ENCODE measurements at regions not wholly inside any gene's neighbourhood (a gene's known extent, or its start where the extent isn't known, plus 50 kb on each side); places are given as distances from the start of the nearest gene placed in this dataset.

- TF ChIP-seq, protein P1, sequence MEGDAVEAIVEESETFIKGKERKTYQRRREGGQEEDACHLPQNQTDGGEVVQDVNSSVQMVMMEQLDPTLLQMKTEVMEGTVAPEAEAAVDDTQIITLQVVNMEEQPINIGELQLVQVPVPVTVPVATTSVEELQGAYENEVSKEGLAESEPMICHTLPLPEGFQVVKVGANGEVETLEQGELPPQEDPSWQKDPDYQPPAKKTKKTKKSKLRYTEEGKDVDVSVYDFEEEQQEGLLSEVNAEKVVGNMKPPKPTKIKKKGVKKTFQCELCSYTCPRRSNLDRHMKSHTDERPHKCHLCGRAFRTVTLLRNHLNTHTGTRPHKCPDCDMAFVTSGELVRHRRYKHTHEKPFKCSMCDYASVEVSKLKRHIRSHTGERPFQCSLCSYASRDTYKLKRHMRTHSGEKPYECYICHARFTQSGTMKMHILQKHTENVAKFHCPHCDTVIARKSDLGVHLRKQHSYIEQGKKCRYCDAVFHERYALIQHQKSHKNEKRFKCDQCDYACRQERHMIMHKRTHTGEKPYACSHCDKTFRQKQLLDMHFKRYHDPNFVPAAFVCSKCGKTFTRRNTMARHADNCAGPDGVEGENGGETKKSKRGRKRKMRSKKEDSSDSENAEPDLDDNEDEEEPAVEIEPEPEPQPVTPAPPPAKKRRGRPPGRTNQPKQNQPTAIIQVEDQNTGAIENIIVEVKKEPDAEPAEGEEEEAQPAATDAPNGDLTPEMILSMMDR (IDR thresholded peaks at IDR 0.05; ENCODE audit: low read depth, low read length, missing control alignments), result no peak
- DNase-seq (ENCODE audit: extremely low read depth, low read depth), result no peak
- no peak overlapping the region for H3K4me3 ChIP-seq (replicated peaks; ENCODE audit: low read depth, low read length)
Measured at GRCh38 chr12:61525331-61525730, 734.9 kb upstream of the USP15 start.

GRCh38 chr12:61530456-61530855, 729.7 kb upstream of the USP15 start:
- no peak for DNase-seq (ENCODE audit: extremely low read depth, low read depth)
- TF ChIP-seq, protein P1 (IDR thresholded peaks at IDR 0.05; ENCODE audit: low read depth, low read length, missing control alignments), result no peak
- H3K4me3 ChIP-seq (replicated peaks; ENCODE audit: low read depth, low read length), result no peak overlapping the region

DNA sequence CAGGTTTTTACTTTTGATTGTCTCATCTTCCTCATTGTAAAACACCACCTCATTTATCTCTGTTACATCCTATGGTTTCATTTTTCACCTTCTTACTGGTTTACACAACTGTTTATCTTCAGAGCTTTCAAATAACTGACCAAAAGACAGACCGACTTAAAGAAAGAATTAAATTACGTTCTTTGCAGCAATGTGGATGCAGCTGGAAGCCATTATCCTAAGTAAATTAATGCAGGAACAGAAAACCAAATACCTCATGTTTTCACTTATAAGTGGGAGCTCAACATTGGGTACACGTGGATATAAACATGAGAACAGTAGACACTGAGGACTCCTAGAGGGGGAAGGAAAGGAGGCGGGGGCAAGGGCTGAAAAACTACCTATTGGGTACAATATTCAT, 729.0 kb upstream of the USP15 start:
- TF ChIP-seq, protein P1 (IDR thresholded peaks at IDR 0.05; ENCODE audit: low read depth, low read length, missing control alignments), result no peak
- DNase-seq (ENCODE audit: extremely low read depth, low read depth), result no peak
- H3K4me3 ChIP-seq (replicated peaks; ENCODE audit: low read depth, low read length), result no peak overlapping the region

DNA sequence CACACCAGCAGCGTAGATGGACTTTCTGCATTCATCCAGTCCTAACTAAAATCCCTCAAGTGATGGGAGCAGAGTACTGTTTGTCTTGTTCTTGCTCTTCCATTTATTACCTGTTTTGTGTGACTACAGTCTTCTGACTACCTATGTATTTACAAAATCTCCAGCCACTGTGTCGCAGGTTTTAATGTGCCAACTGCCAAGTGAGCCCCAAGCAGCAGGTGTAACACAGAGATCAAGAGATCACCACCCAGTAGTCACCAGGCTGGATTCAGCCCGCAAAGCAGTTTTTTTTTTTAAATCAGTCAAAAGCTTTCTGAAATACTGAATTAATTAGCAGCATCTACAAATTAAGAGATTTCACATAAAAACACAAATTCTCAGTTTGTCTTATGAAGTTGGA, 724.1 kb upstream of the USP15 start:
- DNase-seq (ENCODE audit: extremely low read depth, low read depth), result no peak
- H3K4me3 ChIP-seq (replicated peaks; ENCODE audit: low read depth, low read length), result no peak overlapping the region
- TF ChIP-seq, protein P1 (IDR thresholded peaks at IDR 0.05; ENCODE audit: low read depth, low read length, missing control alignments), result no peak

DNA sequence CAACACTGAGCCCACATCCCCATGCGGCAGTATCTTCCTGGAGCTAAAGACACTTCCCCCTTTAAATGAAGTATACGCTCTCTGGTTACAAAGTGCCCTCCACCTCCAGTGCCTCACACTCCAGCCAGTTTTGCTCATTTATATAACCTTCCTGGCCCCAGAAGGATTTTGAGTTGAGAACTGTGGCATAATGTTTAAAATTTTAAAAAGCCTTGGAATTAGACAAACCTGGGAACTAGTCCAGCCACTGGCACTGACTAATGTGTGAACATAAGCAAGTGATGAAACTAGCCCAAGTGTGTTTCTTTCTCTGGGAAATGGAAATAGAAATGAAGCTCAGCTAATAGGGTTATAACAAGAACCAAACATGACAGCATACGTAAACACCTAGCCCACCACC, 723.7 kb upstream of the USP15 start:
- TF ChIP-seq, protein P1 (IDR thresholded peaks at IDR 0.05; ENCODE audit: low read depth, low read length, missing control alignments), result no peak
- DNase-seq (ENCODE audit: extremely low read depth, low read depth), result no peak
- H3K4me3 ChIP-seq (replicated peaks; ENCODE audit: low read depth, low read length), result no peak overlapping the region

GRCh38 chr12:61538951-61539350, 721.3 kb upstream of the USP15 start:
- DNase-seq (ENCODE audit: extremely low read depth, low read depth), result no peak
- TF ChIP-seq, protein P1 (IDR thresholded peaks at IDR 0.05; ENCODE audit: low read depth, low read length, missing control alignments), result no peak

GRCh38 chr12:61542551-61542950, 717.7 kb upstream of the USP15 start:
- DNase-seq (ENCODE audit: extremely low read depth, low read depth), result no peak
- TF ChIP-seq, protein P1 (IDR thresholded peaks at IDR 0.05; ENCODE audit: low read depth, low read length, missing control alignments), result no peak
- H3K4me3 ChIP-seq (replicated peaks; ENCODE audit: low read depth, low read length), result no peak overlapping the region

More at GRCh38 chr12:61538951-61539350, 721.3 kb upstream of the USP15 start:
- H3K4me3 ChIP-seq (replicated peaks; ENCODE audit: low read depth, low read length), result no peak overlapping the region

Data from HFF-Myc (cell line).